Loucy (cell line): ENCODE measurements at regions not wholly inside any gene's neighbourhood (a gene's known extent, or its start where the extent isn't known, plus 50 kb on each side); places are given as distances from the start of the nearest gene placed in this dataset.

ENCODE experiments used
- H2AFZ ChIP-seq: fragments of 200-600 bp; sonication (generic); 2 replicates; pipeline ENCODE4 v1.6.0; 2016; ENCODE audit warnings: antibody characterized with exemption, mild to moderate bottlenecking, low read length, moderate library complexity
- H3F3A ChIP-seq: fragments of 200-600 bp; 2 replicates; pipeline ENCODE4 v1.6.0; 2016; ENCODE audit warnings: antibody characterized with exemption, low read depth, mild to moderate bottlenecking
- H3K27me3 ChIP-seq: fragments of 200-600 bp; sonication (generic); 2 replicates; pipeline ENCODE4 v1.6.1; 2014; ENCODE audit warnings: low read length, mild to moderate bottlenecking; ENCODE audit not compliant: insufficient read depth, poor library complexity, severe bottlenecking
- H3K36me3 ChIP-seq: fragments of 200-600 bp; sonication (generic); 2 replicates; pipeline ENCODE4 v1.6.1; 2016; ENCODE audit warnings: low read length; ENCODE audit not compliant: insufficient read depth
- H3K4me1 ChIP-seq: fragments of 200-600 bp; sonication (generic); 2 replicates; pipeline ENCODE4 v1.5.1; 2014; ENCODE audit warnings: low read length, mild to moderate bottlenecking; ENCODE audit not compliant: insufficient read depth, poor library complexity, severe bottlenecking
- H3K4me2 ChIP-seq: fragments of 200-600 bp; sonication (generic); 2 replicates; pipeline ENCODE4 v1.6.0; 2014; ENCODE audit warnings: antibody characterized with exemption, low read length, low read depth, mild to moderate bottlenecking; ENCODE audit not compliant: poor library complexity, severe bottlenecking
- H3K4me3 ChIP-seq: fragments of 200-600 bp; sonication (generic); 2 replicates; pipeline ENCODE4 v1.5.1; 2014; ENCODE audit warnings: low read length, mild to moderate bottlenecking, mixed read lengths; ENCODE audit not compliant: poor library complexity, severe bottlenecking
- H3K79me2 ChIP-seq: fragments of 200-600 bp; sonication (generic); 2 replicates; pipeline ENCODE4 v1.6.1; 2014; ENCODE audit warnings: low read length; ENCODE audit not compliant: insufficient read depth
- H3K9ac ChIP-seq: fragments of 200-600 bp; sonication (generic); 2 replicates; pipeline ENCODE4 v1.6.0; 2014; ENCODE audit warnings: mild to moderate bottlenecking, low read depth, low read length, moderate library complexity; ENCODE audit not compliant: poor library complexity, severe bottlenecking
- H3K9me2 ChIP-seq: fragments of 200-600 bp; sonication (generic); replicated peaks from 2 replicates; pipeline ENCODE4 v1.6.1; 2016; ENCODE audit warnings: low read depth, low read length, mixed read lengths
- H3K9me3 ChIP-seq: fragments of 200-600 bp; sonication (generic); 2 replicates; pipeline ENCODE4 v1.6.1; 2014; ENCODE audit warnings: mild to moderate bottlenecking, antibody characterized with exemption, low read length, low read depth; ENCODE audit not compliant: insufficient read depth
- H4K20me1 ChIP-seq: fragments of 200-600 bp; sonication (generic); 2 replicates; pipeline ENCODE4 v1.6.0; 2014; ENCODE audit warnings: antibody characterized with exemption, low read length, mild to moderate bottlenecking; ENCODE audit not compliant: insufficient read depth, poor library complexity, severe bottlenecking
- EZH2phosphoT487 ChIP-seq: fragments of 200-600 bp; IDR thresholded peaks from 2 replicates; pipeline ENCODE4 v1.6.1; 2018; ENCODE audit warnings: antibody characterized with exemption, mild to moderate bottlenecking, moderate library complexity, borderline replicate concordance
- TF ChIP-seq, protein P1 (sequence below): fragments of 200-600 bp; sonication (generic); conservative IDR thresholded peaks from 2 replicates; pipeline ENCODE4 v1.5.1; 2014; ENCODE audit warnings: mild to moderate bottlenecking, antibody characterized with exemption, low read length

DNA sequence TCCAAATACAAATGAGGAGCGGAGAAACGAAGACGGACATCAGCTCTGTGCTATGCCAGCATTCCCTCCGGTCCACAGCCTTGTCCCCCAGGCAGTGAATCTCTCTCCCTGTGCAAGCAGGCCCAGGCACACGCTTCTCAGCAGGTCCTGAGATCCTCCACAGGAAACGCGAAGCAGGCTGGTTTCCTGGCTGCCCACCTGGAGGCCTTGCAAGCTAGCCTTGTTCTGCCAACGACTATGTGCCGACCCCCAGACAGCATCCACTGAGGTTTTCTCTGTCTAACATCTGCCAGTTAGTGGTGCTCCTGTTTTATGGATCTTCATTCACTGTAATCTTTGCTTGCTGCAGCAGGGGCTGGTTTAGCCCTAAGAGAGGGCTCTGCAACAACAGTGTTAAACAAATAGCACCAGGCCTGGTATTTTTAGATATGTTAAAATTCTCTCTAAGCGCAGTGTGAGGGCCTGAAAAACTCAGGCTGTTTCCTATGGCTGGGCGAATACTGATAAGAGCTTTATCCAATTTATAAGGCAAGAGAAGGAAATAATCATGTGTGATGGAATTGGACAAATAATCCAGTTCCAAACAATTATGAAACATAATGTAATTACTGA lies 386.0 kb upstream of the ARID1B start:
- no peaks in the 10 kb centered on the region for H3K79me2 ChIP-seq
- H2AFZ ChIP-seq: peak overlapping the region; percentile 11; the same call in 1 of the 2 replicates
- H3K9me3 ChIP-seq: no peaks in the 10 kb centered on the region
- H3F3A ChIP-seq: no peaks in the 10 kb centered on the region
- no peaks in the 10 kb centered on the region for H3K9me2 ChIP-seq
- H3K36me3 ChIP-seq: no peaks in the 10 kb centered on the region
- no peaks in the 10 kb centered on the region for H4K20me1 ChIP-seq
- H3K4me2 ChIP-seq: peak overlapping the region; percentile 10
- H3K4me1 ChIP-seq: peaks cover 22% of the 10 kb centered on the region
- TF ChIP-seq EZH2phosphoT487: no peak
- TF ChIP-seq, protein P1, sequence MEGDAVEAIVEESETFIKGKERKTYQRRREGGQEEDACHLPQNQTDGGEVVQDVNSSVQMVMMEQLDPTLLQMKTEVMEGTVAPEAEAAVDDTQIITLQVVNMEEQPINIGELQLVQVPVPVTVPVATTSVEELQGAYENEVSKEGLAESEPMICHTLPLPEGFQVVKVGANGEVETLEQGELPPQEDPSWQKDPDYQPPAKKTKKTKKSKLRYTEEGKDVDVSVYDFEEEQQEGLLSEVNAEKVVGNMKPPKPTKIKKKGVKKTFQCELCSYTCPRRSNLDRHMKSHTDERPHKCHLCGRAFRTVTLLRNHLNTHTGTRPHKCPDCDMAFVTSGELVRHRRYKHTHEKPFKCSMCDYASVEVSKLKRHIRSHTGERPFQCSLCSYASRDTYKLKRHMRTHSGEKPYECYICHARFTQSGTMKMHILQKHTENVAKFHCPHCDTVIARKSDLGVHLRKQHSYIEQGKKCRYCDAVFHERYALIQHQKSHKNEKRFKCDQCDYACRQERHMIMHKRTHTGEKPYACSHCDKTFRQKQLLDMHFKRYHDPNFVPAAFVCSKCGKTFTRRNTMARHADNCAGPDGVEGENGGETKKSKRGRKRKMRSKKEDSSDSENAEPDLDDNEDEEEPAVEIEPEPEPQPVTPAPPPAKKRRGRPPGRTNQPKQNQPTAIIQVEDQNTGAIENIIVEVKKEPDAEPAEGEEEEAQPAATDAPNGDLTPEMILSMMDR: no peak
- H3K27me3 ChIP-seq: no peaks in the 10 kb centered on the region
- H3K4me3 ChIP-seq: no peak overlapping the region
- peak overlapping the region; percentile 37 for H3K9ac ChIP-seq

DNA sequence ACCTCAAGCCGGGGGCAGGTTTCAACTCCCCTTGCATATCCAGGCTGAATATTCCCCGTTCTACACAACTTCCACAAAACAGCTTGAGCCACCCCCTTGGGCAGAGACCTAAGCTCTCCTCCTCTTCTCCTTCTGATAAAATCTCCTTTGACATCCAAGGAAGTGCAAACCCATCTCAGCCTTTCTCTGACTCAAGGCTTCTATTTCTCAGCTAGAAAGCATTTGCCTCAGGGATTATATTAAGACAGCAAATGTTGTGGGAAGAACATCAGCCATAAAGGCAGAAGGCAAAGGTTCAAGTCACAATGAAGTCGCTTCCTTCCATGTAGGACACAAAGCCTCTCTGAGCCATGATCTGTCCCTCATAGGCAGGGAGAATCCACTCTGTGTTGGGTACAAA lies 386.6 kb upstream of the ARID1B start:
- peaks cover 17% of the 10 kb centered on the region for H3K4me1 ChIP-seq
- H2AFZ ChIP-seq: peak overlapping the region; percentile 11; the same call in 1 of the 2 replicates
- peak overlapping the region; percentile 37 for H3K9ac ChIP-seq

DNA sequence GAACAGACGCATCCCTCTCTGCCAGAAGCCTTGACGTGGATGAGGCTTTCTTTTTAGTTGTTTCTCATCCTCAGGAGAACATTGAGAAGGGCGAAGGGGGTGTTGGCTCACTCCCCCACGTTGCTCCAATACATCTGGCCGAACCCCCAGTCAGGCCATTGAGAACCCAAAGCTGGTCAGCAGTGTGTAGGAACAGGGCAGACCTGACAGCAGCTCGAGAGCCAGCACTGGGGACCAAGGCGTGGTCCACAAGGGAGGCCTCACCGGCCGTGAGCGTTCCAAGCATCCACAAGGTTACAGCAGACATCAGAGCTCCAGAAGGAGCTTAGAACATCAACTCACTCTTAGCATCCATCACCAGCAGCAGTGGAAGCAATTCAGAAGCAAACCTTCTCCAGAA lies 387.9 kb upstream of the ARID1B start:
- no peak overlapping the region for H3K9ac ChIP-seq
- H2AFZ ChIP-seq: no peak overlapping the region
- no peaks in the 10 kb centered on the region for H3K9me3 ChIP-seq
- no peaks in the 10 kb centered on the region for H3F3A ChIP-seq
- no peaks in the 10 kb centered on the region for H3K79me2 ChIP-seq
- H3K36me3 ChIP-seq: no peaks in the 10 kb centered on the region
- TF ChIP-seq, protein P1: no peak
- TF ChIP-seq EZH2phosphoT487: no peak
- no peaks in the 10 kb centered on the region for H3K27me3 ChIP-seq
- H3K4me1 ChIP-seq: peaks cover 17% of the 10 kb centered on the region
- H3K4me2 ChIP-seq: no peak overlapping the region
- no peaks in the 10 kb centered on the region for H3K9me2 ChIP-seq
- no peak overlapping the region for H3K4me3 ChIP-seq
- H4K20me1 ChIP-seq: no peaks in the 10 kb centered on the region

More for the DNA sequence above, 386.6 kb upstream of the ARID1B start:
- Histone ChIP-seq H3F3A (no peaks in the 10 kb centered on the region), H3K36me3 (no peaks in the 10 kb centered on the region), H3K9me2 (no peaks in the 10 kb centered on the region), H3K9me3 (no peaks in the 10 kb centered on the region), H3K79me2 (no peaks in the 10 kb centered on the region), H4K20me1 (no peaks in the 10 kb centered on the region), H3K4me3 (no peak overlapping the region), H3K4me2 (peak overlapping the region; percentile 10), H3K27me3 (no peaks in the 10 kb centered on the region)
- TF ChIP-seq EZH2phosphoT487: no peak
- TF ChIP-seq, protein P1: no peak
